GM18861 (cell line): ENCODE measurements at regions not wholly inside any gene's neighbourhood (a gene's known extent, or its start where the extent isn't known, plus 50 kb on each side); places are given as distances from the start of the nearest gene placed in this dataset.

Source experiments
- ATAC-seq: cut with Tn5 transposase; IDR thresholded peaks from one replicate; pipeline ENCODE4 v1.9.1; 2021; ENCODE audit not compliant: unreplicated experiment

DNA sequence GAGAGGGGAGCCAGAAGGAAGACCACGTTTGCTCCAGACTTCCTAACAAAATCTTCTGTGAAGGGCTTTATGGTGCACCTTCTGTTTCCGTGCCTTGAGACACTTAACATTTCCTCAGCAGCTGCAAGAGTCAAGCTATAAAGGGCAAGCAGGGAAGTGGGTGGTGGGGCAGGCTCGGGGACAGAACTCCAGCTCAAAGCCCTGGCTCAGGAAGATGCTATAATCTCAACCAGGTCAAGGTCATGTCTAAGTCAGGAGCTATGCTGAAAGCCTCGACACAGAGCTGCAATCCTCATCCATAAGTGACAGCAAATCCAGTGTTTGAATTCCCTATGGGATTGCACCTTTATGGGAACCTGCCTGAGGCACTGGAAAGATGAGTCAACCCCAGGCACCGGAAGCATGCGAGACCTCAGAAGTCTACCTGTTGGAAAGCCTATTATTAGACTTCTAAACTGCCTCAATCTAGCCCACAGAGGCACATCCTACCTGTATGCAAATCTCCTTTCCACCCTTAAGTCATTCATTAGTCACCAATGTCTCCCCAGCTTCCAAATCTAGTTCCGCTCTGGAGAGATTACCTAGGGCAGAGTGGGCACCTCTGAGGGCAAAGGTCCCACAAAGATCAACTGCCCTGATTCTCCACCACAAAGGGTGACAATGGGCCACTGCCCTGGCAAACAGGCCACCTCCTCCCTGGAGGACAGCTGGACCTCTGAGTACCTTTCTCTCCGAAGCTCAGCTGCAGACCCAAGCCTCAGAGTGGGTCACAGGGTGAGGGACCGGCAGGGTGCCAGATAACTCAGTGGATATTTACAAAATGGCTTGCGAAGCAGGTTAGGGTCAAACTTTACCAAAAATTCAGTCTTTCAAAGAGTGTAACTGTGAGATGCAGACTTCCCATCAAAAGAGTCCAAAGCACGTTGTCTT lies 287.0 kb downstream of the CDC5L start:
- no peak for ATAC-seq

DNA sequence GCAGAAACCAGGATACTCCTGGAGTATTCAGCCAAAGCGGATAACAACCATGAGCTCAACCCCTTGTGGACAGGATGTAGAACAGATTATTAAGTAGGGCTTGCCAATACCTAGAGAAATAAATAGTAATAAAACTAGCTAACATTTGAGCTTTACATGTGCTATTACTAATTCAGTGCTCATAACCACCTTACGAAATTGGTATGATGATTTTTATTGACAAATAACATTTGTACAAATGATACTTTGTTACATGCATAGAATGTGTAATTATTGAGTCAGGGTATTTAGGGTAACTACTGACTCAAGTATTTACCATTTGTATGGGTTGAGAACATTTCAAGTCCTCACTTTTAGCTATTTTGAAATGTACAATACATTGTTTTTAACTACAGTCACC lies 287.9 kb downstream of the CDC5L start:
- no peak for ATAC-seq

DNA sequence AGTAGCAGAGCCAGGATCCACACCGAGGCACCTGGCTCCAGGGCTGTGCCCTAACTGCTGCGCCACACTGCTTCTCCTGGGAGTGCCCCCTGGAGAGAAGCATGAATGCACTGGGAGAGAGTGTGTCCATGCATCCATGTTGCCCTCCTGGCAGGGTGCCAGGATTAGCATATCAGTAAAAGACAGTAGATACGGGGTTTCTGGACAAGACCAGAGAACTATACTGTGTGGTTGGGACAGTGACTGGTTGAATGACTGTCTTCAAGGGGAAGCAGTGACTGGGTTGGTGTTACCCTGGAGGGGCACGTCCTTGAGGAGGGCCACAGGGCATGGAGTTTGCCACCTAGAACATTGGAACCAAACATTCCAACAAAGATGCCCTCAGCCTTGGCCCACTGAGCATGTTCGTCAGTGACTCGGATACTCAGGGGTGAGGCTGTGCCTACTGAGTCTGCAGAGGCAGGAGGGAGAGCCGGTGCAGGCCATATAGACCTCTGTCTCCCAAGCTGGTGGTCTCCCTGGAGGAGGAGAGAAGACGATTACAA lies 288.8 kb downstream of the CDC5L start:
- ATAC-seq: no peak

DNA sequence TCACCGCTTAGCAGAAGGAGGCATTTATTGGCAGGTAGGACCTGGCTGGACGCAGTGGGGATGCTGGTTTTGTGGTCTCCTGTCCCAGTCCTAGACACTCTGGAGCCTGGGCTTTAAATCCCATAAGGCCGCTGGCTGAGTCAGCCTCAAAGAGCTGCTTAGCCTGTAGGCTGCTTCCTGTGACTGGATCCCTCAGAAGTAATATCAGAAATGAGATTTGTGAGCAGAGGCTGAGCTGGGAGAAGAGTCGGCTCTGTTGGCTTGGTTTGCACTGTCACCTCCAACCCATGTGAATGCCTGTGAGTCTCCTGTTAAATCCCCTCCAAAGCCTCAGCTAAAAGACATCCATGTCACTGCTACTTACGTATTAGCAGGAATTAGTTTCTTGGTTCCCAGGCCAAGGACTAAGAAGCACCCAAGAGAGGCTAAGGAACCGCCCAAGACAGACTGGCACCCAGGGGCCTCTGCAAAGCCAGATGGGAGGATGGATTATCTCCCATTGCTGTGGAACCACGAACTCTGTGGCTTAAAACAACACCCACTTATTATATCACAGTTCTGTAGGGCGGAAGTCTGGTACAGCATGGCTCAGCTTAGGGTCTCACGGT lies 289.4 kb downstream of the CDC5L start:
- no peak for ATAC-seq

DNA sequence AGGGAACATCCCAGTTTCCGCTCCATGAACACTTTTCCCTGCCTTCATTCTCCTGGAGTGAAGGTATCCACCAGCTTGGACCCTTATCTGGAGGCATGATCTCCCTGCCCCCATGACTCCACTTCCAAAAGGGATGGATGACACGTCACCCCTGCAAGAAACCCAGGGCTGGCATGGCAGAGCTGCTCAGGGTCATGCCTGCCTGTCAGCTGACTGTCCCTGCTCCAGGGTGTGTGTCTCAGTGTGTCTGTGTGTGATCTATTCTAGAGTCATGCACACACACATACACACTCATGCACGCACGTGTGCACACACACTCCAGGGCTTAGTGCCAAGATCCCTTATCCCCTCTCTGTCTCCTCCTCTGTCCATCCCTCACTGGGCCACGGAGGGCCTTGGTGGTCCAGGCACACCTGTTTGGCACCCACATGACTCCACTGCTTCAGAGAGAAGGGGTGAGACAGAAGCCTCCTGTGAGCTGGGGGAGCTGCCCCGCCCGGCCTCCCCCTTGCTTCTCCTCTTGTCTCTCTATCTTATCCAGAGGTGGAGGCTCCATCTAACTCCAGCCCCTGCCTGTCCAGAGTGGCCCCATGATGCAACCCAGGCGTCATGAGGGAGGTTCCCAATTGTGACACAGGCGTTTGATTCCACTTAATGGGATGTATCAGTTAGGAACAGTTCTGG lies 290.9 kb downstream of the CDC5L start:
- no peak for ATAC-seq

DNA sequence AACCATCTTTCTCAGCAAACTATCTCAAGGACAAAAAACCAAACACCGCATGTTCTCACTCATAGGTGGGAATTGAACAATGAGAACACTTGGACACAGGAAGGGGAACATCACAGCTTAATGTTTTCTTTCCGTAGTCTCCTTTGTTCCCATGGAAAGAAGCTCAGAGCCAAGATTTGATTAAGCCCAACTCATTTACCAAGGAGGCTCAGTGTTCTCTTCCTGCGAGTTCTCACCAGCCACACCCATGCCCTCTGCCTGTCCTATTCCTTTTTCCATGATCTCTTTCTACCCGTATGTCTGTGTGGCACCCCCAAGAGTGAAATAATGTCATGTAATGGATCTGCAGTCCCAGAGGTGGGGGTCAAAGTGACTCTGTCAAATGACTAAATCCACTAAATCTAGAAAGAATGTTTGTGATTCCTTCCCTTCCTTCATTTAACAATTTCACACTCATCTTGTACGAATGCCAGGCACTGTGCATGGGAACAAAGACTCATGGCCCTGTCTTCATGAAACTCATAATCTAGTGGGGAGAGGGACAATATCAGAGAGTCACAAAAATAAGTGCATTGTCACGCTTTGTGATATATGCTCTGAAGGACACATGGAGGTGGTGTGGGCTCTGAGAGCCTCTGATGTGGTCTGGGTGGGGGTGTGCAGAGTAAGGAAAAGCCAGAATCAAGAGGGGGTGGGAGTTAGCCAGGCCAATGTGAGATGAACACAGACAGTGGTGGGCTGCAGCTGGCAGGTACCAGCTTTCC lies 292.1 kb downstream of the CDC5L start:
- ATAC-seq: no peak

DNA sequence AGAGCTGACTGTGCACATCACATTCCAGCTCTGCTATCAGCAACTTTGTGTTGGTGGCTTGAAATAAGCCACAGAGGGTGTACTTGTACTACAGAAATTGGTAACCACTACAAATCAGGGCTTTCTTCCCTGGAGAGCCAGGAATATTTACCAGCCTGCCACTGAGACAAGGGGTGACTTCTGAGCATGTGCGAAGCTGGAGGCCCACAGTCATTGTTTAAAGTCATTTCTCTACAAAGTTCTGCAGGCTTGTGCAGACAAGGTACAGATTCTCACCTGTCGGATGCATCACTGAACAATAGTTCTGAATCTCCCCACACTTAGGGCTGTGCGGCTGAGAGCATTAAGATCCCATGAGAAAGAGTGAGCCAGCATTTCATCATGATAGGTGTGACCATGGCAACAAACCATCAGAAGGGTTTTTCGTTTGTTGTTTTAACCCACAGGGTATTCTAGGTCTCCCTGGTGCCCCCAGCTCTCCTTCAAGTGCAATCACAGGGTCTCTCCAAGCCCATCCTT lies 292.8 kb downstream of the CDC5L start:
- ATAC-seq: no peak

DNA sequence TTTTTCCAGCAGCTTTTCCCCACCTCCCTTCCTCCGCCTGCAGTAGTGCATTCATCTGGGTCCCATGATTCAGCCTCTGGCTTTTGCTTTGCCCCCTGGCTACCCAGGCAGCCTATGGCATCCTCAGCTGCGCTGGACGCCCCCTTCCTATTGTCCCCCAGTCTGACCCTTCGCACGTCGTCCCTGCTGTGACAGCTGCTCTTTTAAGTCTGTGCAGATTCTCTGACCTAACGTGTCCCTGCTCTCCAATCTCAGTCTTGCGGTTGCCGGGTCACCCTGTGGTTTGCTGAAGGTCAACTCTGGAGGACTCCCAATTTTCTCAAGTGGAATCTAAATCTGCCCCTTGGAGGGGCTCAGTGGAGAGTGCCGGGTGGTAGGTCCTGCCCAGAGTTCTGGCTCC lies 294.3 kb downstream of the CDC5L start:
- ATAC-seq: no peak

DNA sequence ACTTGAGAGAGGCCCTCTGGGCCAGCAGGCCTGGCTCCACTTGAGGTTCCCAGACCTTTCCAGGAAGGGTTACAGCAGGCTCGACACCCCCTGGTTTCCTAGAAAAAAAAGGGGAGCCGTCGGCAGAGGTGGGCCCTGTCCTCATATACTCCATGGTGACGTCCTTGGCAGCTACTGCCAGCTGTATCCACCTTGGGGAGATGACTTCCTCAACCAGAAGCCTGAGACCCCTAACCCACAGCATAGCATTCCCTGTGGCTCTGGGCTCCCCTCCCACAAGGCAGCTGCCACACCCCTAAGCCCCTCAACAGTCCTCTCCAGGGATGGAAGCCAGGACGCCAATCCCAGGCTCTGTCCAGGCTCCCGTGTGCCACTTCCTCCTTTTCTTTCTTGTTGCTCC lies 294.8 kb downstream of the CDC5L start:
- ATAC-seq: no peak

DNA sequence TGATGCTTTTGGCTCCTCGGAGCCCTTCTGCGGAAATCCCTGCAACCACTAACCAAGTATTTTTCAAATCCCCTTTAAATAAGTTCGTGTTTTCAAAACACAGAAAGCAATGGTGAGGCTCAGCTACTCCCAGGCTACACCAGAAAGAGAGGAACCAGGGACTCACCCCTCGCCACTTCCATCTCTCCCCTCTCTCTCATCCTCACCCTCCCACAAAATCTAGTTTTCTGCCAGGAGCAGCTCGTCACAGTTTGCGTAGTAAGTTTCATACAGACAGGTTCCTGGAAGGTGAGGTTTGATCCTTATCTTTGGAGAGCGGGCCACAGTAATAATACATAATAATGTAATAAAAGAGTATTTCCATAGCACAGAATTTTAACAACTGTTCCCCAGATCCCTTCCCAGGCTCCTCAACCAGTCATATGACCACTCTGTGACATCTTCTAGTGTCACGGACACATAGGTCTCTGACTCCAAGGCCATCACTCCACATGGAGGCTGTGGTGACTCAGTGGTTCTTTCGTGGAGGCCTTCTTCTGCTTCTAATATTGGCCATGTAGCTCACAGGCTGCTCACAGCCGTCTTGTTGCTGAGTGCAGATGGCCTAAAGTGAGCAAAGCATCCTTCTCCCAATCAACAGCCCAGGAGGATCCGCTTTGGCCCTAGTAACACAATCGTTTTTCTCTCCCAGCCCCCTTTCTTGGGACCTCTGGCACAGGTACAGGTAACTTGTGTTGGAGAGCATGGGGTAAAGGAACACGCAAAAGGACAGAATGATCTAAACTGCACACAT lies 295.7 kb downstream of the CDC5L start:
- no peak for ATAC-seq

DNA sequence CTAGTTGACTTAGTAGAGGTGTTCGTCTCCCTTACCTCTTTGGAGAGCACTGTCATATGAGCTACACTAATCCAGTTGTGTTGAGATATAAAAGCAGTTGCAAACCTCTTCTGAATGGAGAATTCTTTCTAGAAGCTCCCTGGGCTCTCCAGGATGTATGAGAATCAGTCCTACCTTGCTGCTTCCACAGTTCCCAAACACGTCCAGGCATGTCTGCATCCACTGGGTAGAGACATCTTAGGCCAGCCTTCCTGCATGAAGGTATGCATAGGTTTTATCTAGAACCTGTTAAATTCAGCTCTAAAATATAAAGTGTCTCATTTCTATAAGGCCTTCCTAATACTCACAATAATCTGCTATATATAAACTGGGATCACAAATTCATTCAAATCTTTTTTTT lies 297.7 kb downstream of the CDC5L start:
- ATAC-seq: no peak

DNA sequence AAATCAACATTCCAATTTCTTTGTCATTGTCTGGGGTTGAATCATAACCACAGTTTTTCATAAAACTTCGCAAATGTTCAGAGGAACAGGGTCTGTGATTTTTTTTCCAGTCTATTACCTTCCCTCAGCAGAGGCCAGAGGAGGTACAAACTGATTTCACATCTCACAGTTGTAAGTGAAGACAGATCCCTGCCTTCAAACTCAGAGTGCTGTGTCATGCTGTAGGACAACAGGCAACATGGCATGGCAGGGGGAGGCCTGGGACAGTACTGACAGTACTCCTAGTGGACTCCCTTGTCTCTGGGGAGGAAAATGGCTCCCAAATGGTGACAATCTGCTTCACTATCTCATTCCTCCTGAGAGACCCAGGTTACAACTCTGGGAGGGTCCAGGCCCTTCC lies 308.6 kb downstream of the CDC5L start:
- ATAC-seq: no peak

DNA sequence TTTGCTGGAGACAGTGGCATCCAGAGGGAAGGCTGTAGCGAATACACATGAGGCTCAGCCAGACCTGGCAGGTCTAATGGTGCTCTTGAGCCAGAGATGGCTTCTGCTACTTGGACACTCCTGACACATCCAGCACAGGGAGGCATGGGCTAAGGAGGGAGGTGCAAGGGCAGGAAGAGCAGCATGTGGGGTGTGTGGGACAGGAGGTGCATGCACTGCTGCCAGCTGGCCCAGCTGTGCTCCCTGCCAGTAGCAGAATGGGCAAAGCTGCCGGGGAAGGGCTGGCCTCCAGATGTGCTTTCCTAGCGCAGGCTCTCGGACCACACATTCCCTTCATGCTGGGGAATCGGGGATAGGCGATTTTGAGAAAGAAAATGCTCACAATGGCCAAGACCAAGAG lies 309.2 kb downstream of the CDC5L start:
- ATAC-seq: no peak

DNA sequence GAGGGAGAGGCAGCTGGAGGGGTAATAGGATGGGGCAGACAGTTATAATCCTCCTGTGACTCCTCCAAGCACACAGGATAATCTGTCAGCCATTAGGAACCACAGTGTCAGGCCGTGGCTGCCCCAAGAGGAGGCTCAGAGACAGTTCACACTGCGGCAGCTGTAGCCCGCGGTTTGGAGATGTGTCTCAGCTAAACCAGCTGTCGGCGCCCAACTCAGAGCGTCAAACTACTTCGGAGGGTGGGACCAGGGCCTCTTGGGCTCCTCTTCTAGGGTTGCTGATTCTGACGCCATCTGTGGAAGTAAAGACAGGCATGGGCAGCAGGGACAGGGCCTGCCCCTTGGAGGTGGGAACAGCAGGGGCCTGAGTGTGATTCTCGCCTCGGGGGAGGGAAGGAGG lies 309.8 kb downstream of the CDC5L start:
- no peak for ATAC-seq

DNA sequence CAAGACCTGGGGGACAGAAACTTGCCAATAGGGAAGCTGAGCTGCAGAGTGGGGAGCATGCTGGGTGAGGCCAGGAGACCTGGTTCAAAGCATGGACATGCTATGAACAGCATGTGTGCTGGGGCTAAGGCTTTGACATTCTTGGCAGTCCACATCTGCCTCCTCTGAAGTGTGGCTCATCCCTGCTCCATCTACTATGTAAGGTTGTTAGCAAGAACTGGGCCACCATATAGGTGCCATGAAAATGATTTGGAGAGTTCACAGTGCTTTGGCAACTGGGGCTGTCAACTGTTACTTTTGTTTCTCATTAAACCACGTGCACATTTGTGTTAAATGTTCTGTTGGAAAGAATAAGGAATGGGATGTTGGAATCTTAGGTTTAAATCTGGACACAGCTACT lies 311.1 kb downstream of the CDC5L start:
- ATAC-seq: no peak

DNA sequence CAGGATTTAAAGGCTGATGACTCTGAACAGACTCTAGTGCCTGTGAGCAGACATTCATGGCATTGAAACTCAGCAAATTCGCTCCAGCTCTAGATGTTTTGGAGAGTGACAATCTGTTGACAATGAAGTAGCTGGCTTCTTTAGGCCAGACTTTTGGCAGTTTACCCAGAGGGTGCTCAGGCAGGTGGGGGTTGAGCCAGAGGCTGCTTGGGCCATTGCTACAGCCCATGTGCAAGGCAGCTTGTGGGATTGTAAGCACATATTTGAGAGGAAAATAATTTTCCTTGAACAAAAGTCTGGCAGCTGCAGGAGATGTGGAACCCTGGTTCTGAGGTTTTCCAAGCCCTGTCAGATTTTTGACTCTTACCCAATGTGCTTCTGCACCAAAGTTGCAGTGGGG lies 311.6 kb downstream of the CDC5L start:
- no peak for ATAC-seq

DNA sequence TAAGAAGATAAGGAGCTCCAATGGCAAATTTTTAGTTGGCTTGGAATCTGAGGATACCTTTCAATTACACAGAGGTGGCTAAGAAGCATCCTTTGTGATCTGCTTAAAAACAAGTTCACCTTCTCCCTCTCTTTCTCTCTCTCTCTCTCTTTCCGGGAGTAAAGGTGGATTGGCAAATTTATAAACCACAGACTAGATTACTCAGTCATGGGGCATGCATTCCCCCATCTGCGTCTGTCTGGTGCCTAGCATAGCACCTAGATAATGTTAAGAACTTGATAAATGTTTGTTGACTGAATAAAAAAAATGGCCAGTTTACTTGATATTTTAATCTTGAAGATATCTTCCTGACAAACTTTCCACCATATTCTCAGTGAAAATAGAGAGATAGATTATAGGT lies 312.3 kb downstream of the CDC5L start:
- ATAC-seq: no peak

DNA sequence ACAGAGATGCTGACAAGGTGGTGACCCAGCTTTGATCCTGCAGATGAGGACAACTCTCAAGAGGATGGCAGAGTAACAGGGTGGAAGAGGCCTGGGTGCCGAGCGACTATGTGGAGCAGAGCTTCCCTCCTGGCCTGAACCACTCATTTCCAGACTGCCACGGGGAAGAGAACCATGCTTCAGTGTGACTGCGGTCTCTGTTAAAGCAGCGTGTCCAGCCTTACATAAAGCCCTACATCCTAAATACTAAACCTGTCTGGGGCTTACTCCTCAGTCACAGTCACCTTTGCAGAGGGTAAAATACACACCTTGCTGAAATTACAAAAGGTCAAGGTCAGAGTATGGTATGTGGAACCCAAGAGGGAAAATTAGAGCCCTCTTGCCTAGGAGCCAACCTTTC lies 312.9 kb downstream of the CDC5L start:
- ATAC-seq: no peak

DNA sequence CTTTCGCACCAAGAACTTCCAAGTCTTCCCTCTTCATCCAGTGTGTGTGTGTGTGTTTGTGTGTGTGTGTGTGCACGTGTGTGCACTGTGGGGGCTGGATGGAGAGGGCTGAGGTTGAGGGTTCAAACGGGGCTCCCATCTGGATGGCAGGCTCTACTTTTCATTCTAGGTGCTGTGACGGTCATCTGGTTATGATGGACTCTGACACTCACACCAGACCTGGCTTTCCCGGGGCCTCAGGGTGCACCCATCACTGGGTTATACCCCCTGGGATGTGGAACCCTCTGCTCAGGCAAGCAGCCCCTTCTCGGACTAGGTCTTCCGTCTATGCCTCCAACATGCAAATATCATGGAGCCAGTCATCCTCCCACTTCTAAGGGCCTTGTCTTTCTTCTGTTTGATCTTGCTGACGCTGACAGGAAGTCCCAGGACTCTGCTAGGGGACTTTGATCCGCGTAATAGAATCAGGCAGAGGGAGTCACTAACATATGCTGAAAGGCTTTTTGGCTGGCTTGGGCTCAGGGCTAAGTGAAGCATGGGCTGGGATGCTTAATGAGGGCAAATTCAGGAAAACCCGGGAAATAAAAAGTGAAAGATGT lies 313.6 kb downstream of the CDC5L start:
- no peak for ATAC-seq
